GM21825 (cell line): ENCODE measurements at regions not wholly inside any gene's neighbourhood (a gene's known extent, or its start where the extent isn't known, plus 50 kb on each side); places are given as distances from the start of the nearest gene placed in this dataset.
"Not testable (repeated sequence)": the region's sequence is repeated elsewhere in the genome, so short reads cannot be mapped to it uniquely, and the experiment has no call there.

Experiments
- ATAC-seq: cut with Tn5 transposase; IDR thresholded peaks from one replicate; pipeline ENCODE4 v1.9.1; 2021; ENCODE audit warnings: mild to moderate bottlenecking, moderate library complexity; ENCODE audit not compliant: unreplicated experiment

GRCh38 chr2:220374282-220374681 is 746.9 kb downstream of the SLC4A3 start:
- no peak for ATAC-seq

DNA sequence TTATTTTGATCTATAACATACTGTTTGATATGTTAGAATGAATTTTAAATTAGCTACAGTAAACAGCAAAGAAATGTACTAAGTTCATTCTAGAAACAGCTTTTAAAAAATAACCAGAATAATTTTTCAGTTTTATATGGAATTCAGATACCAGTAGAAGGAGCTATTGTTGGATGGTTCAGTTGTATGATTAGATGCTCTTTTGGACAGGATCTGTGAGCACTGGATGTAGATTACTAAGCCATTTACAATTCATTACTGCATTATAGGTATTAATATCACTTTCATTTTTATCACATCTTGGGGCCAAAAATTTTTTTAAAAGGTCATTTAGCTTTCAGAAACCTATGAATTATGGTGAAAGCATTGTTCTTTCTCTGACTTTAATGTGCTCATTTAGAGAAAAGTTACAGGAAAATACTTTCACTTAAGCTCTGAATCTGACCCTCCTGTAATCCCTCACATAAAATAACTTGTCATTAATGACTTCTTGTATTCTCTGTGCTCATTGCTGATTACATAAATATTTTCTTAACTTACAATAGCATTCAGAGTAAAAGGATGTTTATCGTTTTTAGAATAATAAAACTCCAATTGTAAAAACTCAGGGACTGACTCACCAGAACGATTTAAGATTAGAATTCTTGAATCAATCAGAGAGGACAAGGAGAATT is 750.2 kb downstream of the SLC4A3 start:
- no peak for ATAC-seq

DNA sequence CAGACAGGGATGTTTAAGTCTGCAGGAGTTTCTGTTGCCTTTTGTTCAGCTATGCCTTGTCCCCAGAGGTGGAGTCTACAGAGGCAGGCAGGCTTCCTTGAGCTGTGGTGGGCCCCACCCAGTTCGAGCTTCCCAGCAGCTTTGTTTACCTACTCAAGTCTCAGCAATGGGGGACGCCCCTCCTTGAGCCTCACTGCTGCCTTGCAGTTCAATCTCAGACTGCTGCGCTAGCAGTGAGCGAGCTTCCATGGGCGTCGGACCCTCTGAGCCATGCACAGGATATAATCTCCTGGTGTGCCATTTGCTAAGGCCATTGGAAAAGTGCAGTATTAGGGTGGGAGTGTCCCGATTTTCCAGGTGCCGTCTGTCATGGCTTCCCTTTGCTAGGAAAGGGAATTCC is 760.3 kb downstream of the SLC4A3 start:
- ATAC-seq = not testable (repeated sequence)

GRCh38 chr2:220393711-220394110 is 766.3 kb downstream of the SLC4A3 start:
- ATAC-seq = no peak

DNA sequence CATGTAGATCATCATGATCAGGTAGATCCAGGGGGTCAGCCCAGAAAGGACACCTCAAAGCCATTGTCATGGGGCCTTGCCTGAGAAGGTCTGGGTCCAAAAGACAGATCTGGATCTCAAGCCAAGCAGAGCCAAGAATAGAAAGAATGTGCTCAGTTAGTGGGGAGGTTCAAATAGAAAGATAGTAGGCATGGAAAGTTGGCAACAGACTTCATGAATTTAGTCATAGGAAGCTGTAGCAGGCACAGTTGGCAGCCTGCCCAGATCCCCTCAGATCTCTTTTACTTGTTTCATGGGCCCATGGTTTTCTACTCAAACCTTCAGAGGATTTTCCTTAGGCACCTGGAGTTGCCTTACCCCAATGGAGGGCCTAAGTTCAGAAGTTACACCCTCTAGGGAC is 767.0 kb downstream of the SLC4A3 start:
- no peak for ATAC-seq

GRCh38 chr2:220396287-220396686 is 768.9 kb downstream of the SLC4A3 start:
- no peak for ATAC-seq

DNA sequence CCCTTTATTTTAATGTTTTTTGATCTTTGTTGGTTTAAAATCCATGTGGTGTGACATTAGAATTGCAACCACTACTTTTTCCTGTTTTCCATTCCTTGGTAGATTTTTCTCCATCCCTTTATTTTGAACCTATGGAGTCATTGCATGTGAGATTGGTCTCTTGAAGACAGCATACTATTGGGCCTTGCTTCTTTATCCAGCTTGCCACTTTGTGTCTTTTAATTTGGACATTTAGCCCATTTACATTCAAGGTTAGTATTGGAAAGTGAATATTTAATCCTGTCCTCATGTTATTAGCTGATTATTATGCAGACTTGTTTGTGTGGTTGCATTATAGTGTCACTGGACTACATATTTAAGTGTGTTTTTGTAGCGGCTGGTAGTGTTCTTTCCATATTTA is 782.9 kb downstream of the SLC4A3 start:
- no peak for ATAC-seq

- ATAC-seq = no peak
These were observed 790.1 kb downstream of the SLC4A3 start for GRCh38 chr2:220417503-220417902.

- no peak for ATAC-seq
These were observed 792.2 kb downstream of the SLC4A3 start for GRCh38 chr2:220419647-220420046.

DNA sequence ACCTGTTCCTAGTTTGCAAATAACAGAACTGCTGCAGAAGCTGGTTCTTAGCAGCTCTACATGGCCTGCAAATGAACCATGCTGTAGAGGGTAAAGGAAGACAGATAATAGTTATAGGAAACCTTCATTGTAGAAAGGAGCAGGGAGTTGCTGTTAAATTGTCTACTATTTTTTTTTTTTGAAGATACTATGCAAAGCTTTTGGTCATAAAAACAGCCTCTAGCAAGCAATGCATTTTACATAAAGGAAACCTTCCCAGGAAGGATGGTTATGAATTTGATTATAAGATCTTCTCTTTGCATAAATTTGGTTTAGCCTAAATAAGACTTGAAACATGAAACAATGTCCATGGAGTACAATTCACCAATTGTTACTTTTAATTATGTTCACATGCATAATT is 793.4 kb downstream of the SLC4A3 start:
- ATAC-seq = no peak

GRCh38 chr2:220422676-220423075 is 795.2 kb downstream of the SLC4A3 start:
- no peak for ATAC-seq

DNA sequence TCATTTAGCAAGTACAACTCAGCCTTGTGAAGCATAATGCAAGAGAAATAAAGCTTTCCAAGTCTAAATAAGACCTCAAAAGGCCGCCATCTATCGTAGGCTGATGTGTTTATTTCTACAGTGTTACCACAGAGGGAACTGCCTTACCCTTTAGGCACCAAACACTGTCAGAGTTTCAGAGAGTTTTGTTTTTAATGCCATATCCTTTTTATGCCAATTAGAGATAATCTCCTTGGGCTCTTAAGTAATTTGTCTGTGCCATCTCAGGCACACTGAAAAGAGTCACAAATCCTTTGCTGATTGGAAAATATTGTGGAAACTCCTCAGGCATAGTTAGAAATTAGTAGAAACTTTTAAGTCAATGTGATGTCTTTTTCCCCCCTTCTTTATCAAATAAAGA is 797.1 kb downstream of the SLC4A3 start:
- ATAC-seq = no peak

- ATAC-seq = no peak
These were observed 805.2 kb downstream of the SLC4A3 start for GRCh38 chr2:220432645-220433044.

GRCh38 chr2:220433131-220433530 is 805.7 kb downstream of the SLC4A3 start:
- no peak for ATAC-seq

DNA sequence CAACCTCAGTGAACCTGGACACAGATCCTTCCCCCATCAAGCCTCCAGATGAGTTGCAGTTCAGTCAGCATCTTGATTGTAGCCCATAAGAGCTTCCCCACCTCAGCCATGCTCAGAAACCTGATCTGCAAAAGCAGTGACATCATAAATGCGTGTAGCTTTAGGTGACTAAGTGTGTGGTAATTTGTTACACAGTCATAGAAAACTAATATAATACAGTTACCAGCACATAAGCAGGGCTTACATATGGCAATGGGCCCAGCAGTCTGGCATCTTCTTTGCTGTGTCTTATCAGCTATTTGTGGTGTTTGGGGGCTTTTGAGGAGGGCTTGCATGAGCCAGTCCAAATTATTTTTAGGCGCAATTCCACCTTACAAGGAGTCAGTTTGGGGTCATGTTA is 807.0 kb downstream of the SLC4A3 start:
- ATAC-seq = no peak

DNA sequence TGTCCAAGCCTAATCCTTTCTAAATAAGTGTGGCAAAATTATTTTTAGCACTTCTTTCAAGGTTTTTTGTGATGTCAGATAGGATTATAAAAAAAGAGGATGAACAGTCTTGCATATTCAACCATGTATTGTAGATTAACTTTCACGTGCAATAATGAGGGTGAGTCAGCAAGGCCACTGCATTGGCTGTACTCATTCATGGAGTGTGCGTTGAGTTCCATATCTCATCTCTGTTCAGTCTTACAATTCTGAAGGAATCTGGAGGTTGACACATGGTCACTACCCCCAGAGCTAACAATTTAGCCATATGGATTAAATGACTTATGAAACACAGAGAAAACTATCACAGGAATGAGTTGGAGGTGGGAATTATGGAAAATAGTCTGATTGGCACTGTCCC is 810.5 kb downstream of the SLC4A3 start:
- no peak for ATAC-seq

DNA sequence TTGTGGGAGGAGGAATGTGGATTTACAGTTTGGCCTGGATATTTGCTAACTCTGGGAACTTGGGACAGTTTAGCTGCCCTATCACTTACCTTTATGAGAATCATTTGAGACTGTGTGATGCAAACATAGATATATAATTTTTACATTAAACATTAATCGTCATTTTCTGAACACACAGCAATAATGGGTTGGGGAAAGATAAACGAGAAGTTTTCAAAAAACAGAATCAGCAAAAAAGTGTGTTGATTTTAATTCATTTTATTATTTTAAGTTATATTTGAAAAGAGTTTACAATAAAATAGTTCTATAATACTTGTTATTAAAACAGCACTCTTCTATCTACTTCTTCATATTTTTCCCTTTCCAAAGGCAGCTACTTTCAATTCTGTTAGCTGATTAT is 813.3 kb downstream of the SLC4A3 start:
- ATAC-seq = no peak

- no peak for ATAC-seq
These were observed 814.0 kb downstream of the SLC4A3 start for GRCh38 chr2:220441404-220441803.

GRCh38 chr2:220442012-220442411 is 814.6 kb downstream of the SLC4A3 start:
- no peak for ATAC-seq

GRCh38 chr2:220445429-220446105 is 818.1 kb downstream of the SLC4A3 start:
- ATAC-seq = no peak

DNA sequence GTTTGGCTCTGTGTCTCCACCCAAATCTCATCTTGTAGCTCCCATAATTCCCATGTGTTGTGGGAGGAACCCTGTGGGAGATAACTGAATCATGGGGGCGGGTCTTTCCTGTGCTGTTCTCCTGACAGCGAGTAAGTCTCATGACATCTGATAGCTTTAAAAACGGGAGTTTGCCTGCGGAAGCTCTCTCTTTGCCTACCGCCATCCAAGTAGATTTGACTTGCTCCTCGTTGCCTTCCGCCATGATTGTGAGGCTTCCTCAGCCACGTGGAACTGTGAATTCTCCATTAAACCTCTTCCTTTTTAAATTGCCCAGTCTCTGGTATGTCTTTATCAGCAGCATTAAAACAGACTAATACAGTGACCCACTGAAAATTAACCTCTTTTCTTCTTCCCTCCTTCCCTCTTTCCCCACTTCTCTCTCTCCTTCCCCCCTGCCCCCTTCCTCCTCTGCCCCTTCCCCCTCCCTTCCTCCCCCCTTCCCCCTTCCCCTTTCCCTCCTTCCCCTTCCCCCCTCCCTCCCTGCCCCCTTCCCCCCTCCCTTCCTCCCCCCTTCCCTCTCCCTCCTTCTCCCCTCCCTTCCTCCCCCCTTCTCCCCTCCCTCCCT is 818.8 kb downstream of the SLC4A3 start:
- no peak for ATAC-seq

DNA sequence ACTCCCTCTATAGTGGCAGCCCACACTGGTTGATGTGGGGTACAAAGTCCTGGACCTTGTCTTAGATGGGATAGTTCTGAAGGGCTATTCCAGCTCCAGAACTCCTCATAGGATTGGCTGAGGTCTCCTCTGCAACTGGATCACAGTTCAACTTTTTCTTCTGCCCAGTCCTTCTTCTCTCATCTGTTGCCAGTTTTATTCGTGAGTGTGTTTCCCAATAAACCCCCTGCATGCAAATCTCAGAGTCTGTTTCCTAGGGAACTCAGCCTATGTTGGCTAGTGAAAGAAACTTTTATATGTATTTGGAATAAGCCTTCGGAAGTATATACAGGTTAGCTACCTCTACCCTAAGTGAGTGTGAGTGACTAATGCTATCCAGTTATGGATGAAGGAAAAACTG is 823.4 kb downstream of the SLC4A3 start:
- ATAC-seq = no peak
